CD4-positive, CD25-positive, alpha-beta regulatory T cell (primary cell): ENCODE measurements at regions not wholly inside any gene's neighbourhood (a gene's known extent, or its start where the extent isn't known, plus 50 kb on each side); places are given as distances from the start of the nearest gene placed in this dataset.

ENCODE experiments used
- ATAC-seq, 2 donors: fragments of 150-1000 bp; cut with Tn5 transposase; one replicate each; pipeline ENCODE4 v1.10.0; 2021; ENCODE audit warnings: low read depth in 2 of 2, moderate number of reproducible peaks in 2 of 2, moderate library complexity in 1 of 2
- DNase-seq, 3 donors: peaks; one replicate each; pipeline versions ENCODE4 v3.0.0 to v3.0.0-alpha.2; 2012 to 2022; ENCODE audit warnings: mixed read lengths in 1 of 3
- H3K27ac ChIP-seq: one replicate; pipeline ENCODE4 v1.7.0; 2013; ENCODE audit warnings: mild to moderate bottlenecking, low read length; ENCODE audit not compliant: insufficient read depth, poor library complexity, severe bottlenecking
- H3K27me3 ChIP-seq: one replicate; pipeline ENCODE4 v1.7.0; 2013; ENCODE audit warnings: low read length; ENCODE audit not compliant: control insufficient read depth, insufficient read depth
- H3K36me3 ChIP-seq: one replicate; pipeline ENCODE4 v1.7.0; 2013; ENCODE audit warnings: mild to moderate bottlenecking, low read length, moderate library complexity; ENCODE audit not compliant: control insufficient read depth, insufficient read depth
- H3K4me1 ChIP-seq: 2 replicates; pipeline ENCODE4 v1.7.0; 2013; ENCODE audit warnings: mild to moderate bottlenecking, low read length; ENCODE audit not compliant: insufficient read depth, control insufficient read depth, poor library complexity, severe bottlenecking
- H3K4me3 ChIP-seq: one replicate; pipeline ENCODE4 v1.7.0; 2013; ENCODE audit warnings: low read depth, mild to moderate bottlenecking, low read length, moderate library complexity
- H3K9me3 ChIP-seq, 2 experiments: 1 replicate in 1 of 2; 2 replicates in 1 of 2; pipeline ENCODE4 v1.7.0; 2013; ENCODE audit warnings: low read length in 2 of 2, mild to moderate bottlenecking in 1 of 2, moderate library complexity in 1 of 2; ENCODE audit not compliant: control insufficient read depth in 2 of 2
- H3K27ac Mint-ChIP-seq, 3 donors: one replicate each; pipeline ENCODE4 v1.8.0; 2020 to 2022; ENCODE audit warnings: mild to moderate bottlenecking in 3 of 3, mixed read lengths in 3 of 3, moderate library complexity in 2 of 3
- H3K27me3 Mint-ChIP-seq: one replicate; pipeline ENCODE4 v1.8.0; 2022; ENCODE audit warnings: mild to moderate bottlenecking, mixed read lengths
- H3K36me3 Mint-ChIP-seq: one replicate; pipeline ENCODE4 v1.8.0; 2020; ENCODE audit warnings: mixed read lengths
- H3K4me1 Mint-ChIP-seq, 4 donors: one replicate each; pipeline ENCODE4 v1.8.0; 2020 to 2022; ENCODE audit warnings: mixed read lengths in 4 of 4, mild to moderate bottlenecking in 1 of 4
- H3K4me3 Mint-ChIP-seq, 4 donors: one replicate each; pipeline ENCODE4 v1.8.0; 2020 to 2022; ENCODE audit warnings: mild to moderate bottlenecking in 4 of 4, mixed read lengths in 4 of 4, moderate library complexity in 3 of 4
- H3K9me3 Mint-ChIP-seq, 7 donors: one replicate each; pipeline ENCODE4 v1.8.0; 2020 to 2022; ENCODE audit warnings: mixed read lengths in 7 of 7, mild to moderate bottlenecking in 3 of 7, moderate library complexity in 2 of 7

DNA sequence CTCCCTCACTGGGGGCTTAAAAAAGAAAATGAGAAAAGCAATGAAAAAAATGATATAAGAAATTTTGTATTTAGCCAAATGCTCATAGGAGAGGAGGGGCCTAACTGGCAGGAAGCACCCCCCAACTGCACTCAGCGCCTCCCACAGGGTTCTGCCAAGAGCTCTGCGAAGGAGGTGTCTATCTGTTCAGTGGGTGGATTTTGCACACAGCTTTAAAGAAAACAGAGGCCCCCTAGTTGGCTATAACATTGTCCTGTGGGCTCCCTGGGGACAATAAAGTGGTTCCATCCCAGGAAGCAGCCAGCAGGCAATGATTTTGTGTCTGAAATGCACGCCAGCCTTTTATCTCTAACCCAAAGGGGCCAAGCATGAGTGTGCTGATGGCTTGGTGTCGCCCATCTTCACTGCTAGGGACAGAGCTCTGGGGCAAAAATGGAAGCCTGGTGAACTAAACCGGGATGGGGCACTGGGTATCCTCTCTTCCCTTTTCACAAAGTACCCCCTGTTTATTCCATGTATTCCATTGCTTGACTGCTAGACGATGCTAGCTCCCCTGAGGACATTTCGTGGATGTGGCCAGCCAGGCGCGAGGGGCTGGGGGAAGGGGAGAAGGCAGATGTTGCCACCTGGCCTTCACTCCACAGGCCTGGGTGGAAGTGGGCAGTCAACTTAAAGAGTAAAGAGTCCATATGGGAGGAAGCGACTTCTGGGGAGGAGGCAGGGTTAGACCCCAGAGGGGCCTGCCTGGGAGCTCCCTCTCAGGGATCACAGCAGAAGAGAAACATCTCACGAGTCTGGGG, 205.7 kb downstream of the CYP26B1 start:
- no peak for DNase-seq
- H3K27ac Mint-ChIP-seq, result no peak overlapping the region
- Histone ChIP-seq H3K9me3 (no peaks in the 10 kb centered on the region), H3K4me3 (no peak overlapping the region), H3K36me3 (no peaks in the 10 kb centered on the region), H3K27me3 (no peaks in the 10 kb centered on the region), H3K27ac (no peak overlapping the region), H3K4me1 (no peaks in the 10 kb centered on the region)
- no peaks in the 10 kb centered on the region for H3K4me1 Mint-ChIP-seq
- H3K36me3 Mint-ChIP-seq, result no peaks in the 10 kb centered on the region
- no peak for ATAC-seq
- peaks cover 0 to 2% (median 0%) of the 10 kb centered on the region in 7 donors for H3K9me3 Mint-ChIP-seq
- H3K27me3 Mint-ChIP-seq, result peaks cover 8% of the 10 kb centered on the region
- H3K4me3 Mint-ChIP-seq, result no peak overlapping the region

DNA sequence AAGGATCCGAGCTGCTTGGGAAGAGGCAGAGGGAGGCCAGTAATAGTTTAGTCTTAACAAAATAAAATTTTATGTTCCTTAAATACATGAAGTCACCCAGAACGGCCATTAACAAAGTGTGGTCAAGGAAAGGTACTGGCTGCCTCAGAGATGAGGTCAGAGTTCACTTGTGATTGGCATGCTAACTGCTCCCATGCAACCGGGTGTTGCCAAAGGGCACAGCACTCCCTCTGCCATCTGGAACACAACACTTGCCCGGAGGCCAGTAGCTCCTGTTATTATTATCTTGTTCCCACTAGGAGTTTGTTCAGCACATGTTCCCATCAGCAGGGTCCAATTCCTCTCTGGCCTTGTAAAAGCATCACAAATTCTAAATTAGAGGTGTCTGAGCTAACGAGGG, 207.0 kb downstream of the CYP26B1 start:
- H3K4me3 Mint-ChIP-seq, result no peak overlapping the region
- H3K27ac ChIP-seq, result no peak overlapping the region
- ATAC-seq (no peak), DNase-seq (no peak)
- H3K4me1 ChIP-seq, result no peaks in the 10 kb centered on the region
- H3K4me3 ChIP-seq, result no peak overlapping the region
- H3K27ac Mint-ChIP-seq, result no peak overlapping the region
- peaks cover 0 to 2% (median 0%) of the 10 kb centered on the region in 7 donors for H3K9me3 Mint-ChIP-seq
- no peaks in the 10 kb centered on the region for H3K27me3 ChIP-seq
- no peaks in the 10 kb centered on the region for H3K9me3 ChIP-seq
- H3K36me3 Mint-ChIP-seq, result no peaks in the 10 kb centered on the region
- peaks cover 8% of the 10 kb centered on the region for H3K27me3 Mint-ChIP-seq
- no peaks in the 10 kb centered on the region for H3K36me3 ChIP-seq
- no peaks in the 10 kb centered on the region for H3K4me1 Mint-ChIP-seq

DNA sequence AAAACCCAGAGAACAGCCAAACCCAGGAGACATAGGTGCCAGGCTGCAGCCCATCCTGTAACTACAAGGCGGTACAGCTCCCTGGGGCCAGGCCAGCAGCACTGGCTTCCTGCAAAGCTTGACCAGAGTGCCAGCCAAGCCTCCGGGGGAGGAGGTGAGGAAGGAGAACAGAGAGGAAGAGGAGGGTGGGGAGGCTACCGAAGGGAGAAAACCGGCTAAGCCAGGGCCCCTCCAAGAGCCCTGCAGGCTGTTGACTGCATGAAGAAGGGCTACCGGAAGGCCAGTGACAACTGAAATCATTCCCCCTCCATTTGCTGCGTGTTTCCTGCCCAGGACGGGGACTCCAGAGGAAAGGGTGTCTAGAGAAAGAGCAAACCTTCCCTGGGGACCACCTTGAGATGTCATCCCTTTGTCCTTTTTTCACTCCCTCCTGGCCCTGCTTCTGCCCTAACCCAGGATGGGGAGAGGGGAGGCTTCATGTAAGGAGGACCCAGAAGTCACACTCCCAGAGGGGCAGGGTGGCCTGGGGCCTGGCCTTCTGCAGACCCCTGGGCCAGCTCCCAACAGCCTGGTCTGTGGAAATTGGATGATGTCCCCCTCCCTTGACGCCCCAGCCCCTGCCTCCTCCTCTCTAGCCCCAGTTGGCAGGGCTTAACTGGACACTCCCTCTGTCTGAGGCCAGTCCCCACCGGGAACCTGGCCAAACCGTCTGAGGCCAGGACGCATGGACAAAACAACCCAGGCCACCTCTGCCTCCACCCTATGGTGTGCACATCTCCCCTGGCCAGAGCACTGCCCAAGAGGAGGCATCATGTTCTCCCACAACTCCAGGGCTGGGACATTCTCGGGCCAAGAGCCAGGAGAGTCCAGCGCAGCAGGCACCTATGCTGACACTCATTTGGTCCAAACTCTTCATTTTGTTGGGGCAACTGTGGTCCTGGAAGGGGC, 207.8 kb downstream of the CYP26B1 start:
- H3K36me3 ChIP-seq, result no peaks in the 10 kb centered on the region
- Mint-ChIP-seq H3K27me3 (peaks cover 8% of the 10 kb centered on the region), H3K27ac (no peak overlapping the region), H3K4me3 (no peak overlapping the region), H3K36me3 (no peaks in the 10 kb centered on the region), H3K9me3 (no peaks in the 10 kb centered on the region), H3K4me1 (no peaks in the 10 kb centered on the region)
- no peaks in the 10 kb centered on the region for H3K27me3 ChIP-seq
- H3K9me3 ChIP-seq, result no peaks in the 10 kb centered on the region
- no peak overlapping the region for H3K4me3 ChIP-seq
- H3K4me1 ChIP-seq, result no peaks in the 10 kb centered on the region
- DNase-seq (no peak), ATAC-seq (no peak)
- no peak overlapping the region for H3K27ac ChIP-seq

DNA sequence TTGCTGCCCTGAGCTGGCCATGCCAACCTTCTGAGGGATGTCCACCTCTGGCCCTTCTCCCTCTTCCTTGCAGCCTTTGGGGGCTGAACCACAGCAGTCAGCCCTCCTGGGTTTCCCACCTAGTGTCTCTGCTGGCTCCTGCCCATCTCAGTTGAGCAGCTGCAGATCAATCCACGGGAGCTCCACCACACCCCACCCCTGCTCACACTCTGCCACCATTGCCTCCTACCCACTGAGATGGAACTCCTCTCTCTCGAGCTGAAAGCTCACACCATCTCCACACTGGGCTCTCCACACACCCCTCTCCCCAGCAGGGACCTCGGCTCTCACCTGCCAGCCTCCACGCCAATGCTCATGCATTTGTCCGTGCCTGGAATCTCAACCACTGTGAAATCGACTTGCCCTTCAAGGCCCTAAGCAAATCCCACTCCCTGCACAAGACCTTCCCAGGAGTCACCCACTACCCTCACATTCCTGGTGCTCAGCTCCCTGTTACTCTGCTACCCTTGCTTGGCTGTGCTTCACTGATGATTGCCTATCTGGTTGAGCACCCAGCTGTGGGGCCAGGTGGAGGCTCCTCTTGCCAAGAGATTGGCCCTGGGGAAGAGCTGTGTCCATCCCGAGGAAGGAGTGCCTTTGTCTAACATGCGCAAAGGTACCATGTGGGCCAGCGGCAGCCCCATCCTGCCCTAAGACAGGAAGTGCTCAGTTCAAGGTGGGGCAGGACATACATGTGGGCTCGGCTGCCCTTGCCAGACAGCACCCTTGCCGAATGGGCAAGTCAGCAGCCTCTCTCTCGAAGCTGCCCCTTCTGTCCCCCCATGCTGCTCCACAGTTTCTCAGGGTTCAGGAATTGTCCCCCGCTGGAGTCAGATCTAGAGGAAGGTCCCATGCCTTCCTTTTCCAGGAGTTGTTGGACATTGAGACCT, 208.7 kb downstream of the CYP26B1 start:
- Histone ChIP-seq H3K36me3 (no peaks in the 10 kb centered on the region), H3K9me3 (no peaks in the 10 kb centered on the region), H3K27ac (no peak overlapping the region), H3K27me3 (no peaks in the 10 kb centered on the region), H3K4me3 (no peak overlapping the region), H3K4me1 (no peaks in the 10 kb centered on the region)
- ATAC-seq (no peak), DNase-seq (no peak)
- Mint-ChIP-seq H3K4me1 (no peaks in the 10 kb centered on the region), H3K27ac (no peak overlapping the region), H3K9me3 (no peaks in the 10 kb centered on the region), H3K27me3 (peaks cover 7% of the 10 kb centered on the region), H3K36me3 (no peaks in the 10 kb centered on the region), H3K4me3 (no peak overlapping the region)

DNA sequence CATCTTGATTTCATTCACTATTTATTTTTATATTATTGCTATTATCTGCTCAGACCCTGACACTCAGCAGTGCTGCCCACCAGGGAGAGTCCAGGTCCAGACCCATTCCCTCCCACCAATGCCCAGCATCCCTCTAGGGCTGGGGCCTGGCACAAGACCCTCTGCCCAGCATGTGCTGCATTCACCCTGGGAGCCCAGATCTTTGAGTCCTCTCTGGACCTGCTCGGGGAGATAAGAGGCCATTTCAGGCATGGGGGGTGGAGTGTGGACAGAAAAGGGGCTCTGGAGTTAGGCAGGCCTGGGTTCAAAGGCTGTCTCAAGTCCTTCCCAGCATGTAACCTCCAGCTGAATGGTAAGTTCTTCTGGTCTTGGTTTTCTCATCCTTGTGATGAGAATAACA, 209.6 kb downstream of the CYP26B1 start:
- H3K36me3 Mint-ChIP-seq, result no peaks in the 10 kb centered on the region
- H3K9me3 Mint-ChIP-seq, result no peaks in the 10 kb centered on the region
- H3K27ac Mint-ChIP-seq, result no peak overlapping the region
- ATAC-seq (no peak), DNase-seq (no peak)
- no peak overlapping the region for H3K27ac ChIP-seq
- H3K27me3 Mint-ChIP-seq, result peaks cover 4% of the 10 kb centered on the region
- H3K36me3 ChIP-seq, result no peaks in the 10 kb centered on the region
- H3K4me3 ChIP-seq, result no peak overlapping the region
- no peaks in the 10 kb centered on the region for H3K4me1 ChIP-seq
- H3K9me3 ChIP-seq, result no peaks in the 10 kb centered on the region
- H3K4me1 Mint-ChIP-seq, result no peaks in the 10 kb centered on the region
- no peaks in the 10 kb centered on the region for H3K27me3 ChIP-seq
- H3K4me3 Mint-ChIP-seq, result no peak overlapping the region

DNA sequence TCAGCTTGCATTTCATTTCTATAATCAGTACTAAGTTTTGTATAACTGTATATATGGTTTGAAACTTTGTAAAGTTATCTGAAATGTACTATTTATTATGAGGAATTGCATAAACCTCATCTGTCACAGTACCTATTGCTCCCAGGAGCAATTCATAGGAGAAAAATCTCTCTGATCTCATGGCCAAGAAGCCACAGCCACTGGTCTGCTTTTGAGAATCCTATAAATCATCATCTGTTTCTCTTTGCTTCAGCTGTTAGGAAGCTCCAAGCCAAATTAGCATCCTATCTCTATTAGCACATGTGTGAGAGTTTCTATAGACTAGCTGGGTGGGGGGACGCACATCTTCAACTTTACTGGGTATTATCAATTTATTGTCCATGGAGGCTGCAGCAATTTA, 210.3 kb downstream of the CYP26B1 start:
- H3K27ac Mint-ChIP-seq, result no peak overlapping the region
- Histone ChIP-seq H3K27me3 (no peaks in the 10 kb centered on the region), H3K36me3 (no peaks in the 10 kb centered on the region), H3K4me1 (no peaks in the 10 kb centered on the region), H3K27ac (no peak overlapping the region), H3K4me3 (no peak overlapping the region), H3K9me3 (no peaks in the 10 kb centered on the region)
- no peaks in the 10 kb centered on the region for H3K4me1 Mint-ChIP-seq
- H3K9me3 Mint-ChIP-seq, result no peaks in the 10 kb centered on the region
- H3K4me3 Mint-ChIP-seq, result no peak overlapping the region
- H3K27me3 Mint-ChIP-seq, result peaks cover 4% of the 10 kb centered on the region
- no peaks in the 10 kb centered on the region for H3K36me3 Mint-ChIP-seq
- DNase-seq, result no peak
- no peak for ATAC-seq
